ENCODE measurements at regions not wholly inside any gene's neighbourhood (a gene's known extent, or its start where the extent isn't known, plus 50 kb on each side); places are given as distances from the start of the nearest gene placed in this dataset.

DNA sequence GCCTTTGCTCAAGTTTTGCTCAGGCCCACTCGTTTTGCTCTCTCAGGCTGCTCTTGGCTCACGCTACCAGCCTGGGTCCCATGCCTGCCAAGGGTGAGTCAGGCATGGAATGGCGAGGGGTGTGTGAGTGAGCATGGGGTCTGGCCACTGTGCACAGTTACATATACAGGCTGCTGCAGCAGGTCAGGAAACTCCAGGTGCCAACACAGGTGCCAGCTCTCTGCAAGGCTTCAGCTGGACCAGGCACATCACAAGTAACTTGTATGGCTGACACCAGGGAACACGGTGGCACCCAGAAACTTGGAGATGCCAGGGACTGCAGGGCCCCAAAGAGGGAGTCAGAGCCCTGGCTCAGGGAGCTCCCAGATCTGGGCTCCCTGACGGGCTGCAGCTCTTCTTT is 146.8 kb downstream of the BTBD3 start:
- Histone ChIP-seq H3K36me3 (no peaks in the 10 kb centered on the region), H3K4me1 (no peaks in the 10 kb centered on the region), H3K27ac (no peak overlapping the region), H3K4me3 (no peak overlapping the region), H3K27me3 (no peaks in the 10 kb centered on the region), H3K9me3 (peaks cover 0 to 11% (median 4%) of the 10 kb centered on the region in 4 donors)
- WGBS, 2 donors, result 82 to 83% methylated on average over 2 to 5 of the region's 5 CpGs
- no peak for ATAC-seq (ENCODE audit: low FRiP score in 2 of 2)
- peak in 1 of 2 donors; percentile 4 for DNase-seq
- TF ChIP-seq POLR2A (IDR thresholded peaks at IDR 0.05) (no peak), POLR2AphosphoS5 (IDR thresholded peaks at IDR 0.05) (no peak), EP300 (IDR thresholded peaks at IDR 0.05) (no peak)
- TF ChIP-seq, protein P1, sequence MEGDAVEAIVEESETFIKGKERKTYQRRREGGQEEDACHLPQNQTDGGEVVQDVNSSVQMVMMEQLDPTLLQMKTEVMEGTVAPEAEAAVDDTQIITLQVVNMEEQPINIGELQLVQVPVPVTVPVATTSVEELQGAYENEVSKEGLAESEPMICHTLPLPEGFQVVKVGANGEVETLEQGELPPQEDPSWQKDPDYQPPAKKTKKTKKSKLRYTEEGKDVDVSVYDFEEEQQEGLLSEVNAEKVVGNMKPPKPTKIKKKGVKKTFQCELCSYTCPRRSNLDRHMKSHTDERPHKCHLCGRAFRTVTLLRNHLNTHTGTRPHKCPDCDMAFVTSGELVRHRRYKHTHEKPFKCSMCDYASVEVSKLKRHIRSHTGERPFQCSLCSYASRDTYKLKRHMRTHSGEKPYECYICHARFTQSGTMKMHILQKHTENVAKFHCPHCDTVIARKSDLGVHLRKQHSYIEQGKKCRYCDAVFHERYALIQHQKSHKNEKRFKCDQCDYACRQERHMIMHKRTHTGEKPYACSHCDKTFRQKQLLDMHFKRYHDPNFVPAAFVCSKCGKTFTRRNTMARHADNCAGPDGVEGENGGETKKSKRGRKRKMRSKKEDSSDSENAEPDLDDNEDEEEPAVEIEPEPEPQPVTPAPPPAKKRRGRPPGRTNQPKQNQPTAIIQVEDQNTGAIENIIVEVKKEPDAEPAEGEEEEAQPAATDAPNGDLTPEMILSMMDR (IDR thresholded peaks at IDR 0.05), result no peak

DNA sequence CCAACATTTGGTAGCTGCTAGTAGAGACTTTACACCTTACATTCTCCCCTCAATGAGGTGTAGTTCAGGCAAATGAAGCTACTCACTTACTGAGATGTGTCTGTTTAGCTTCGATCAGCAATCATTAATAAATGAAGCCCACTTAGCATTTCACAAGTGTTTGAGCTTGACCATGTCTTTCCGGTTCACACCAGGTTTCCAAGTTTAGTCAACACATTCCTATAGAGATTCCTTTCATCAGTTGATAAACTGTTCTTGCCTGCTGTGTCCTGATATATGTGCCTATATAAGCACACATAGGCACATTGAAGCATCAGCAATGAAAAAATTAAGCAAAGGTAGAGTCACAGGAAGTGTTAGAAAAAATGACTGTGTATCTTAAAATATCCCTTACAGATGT is 150.0 kb downstream of the BTBD3 start:
- DNase-seq (no peak), ATAC-seq (ENCODE audit: low FRiP score in 2 of 2) (no peak)
- no peaks in the 10 kb centered on the region for H3K4me1 ChIP-seq
- H3K27ac ChIP-seq, result no peak overlapping the region
- no peaks in the 10 kb centered on the region for H3K36me3 ChIP-seq
- TF ChIP-seq POLR2A (IDR thresholded peaks at IDR 0.05), result no peak
- TF ChIP-seq, protein P1 (IDR thresholded peaks at IDR 0.05), result no peak
- no peak for TF ChIP-seq POLR2AphosphoS5 (IDR thresholded peaks at IDR 0.05)
- no peak for TF ChIP-seq EP300 (IDR thresholded peaks at IDR 0.05)
- no peak overlapping the region for H3K4me3 ChIP-seq
- WGBS, 2 donors, result 81 to 84% methylated on average over 2 of the region's 2 CpGs
- no peaks in the 10 kb centered on the region for H3K27me3 ChIP-seq
- H3K9me3 ChIP-seq, result peaks cover 0 to 11% (median 2%) of the 10 kb centered on the region in 4 donors

DNA sequence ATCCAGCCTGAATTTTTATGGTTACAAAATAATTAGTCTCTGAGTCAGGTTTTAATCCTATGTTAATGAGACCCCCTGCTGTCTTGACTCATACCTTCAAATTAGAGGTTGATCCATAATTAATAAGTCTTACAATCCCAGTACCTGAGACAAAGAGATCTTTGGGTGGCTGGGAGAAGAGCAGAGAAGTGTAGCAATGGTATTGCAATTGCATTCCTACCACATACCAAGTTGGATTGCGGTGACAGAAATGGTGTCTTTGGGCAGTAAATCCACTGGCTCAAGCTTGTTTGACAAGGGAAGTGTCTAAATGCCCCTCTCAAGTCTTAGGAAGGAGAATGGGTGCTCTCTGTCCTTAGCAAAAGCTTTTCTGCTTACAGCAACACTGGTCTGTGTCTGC is 150.4 kb downstream of the BTBD3 start:
- TF ChIP-seq POLR2AphosphoS5 (IDR thresholded peaks at IDR 0.05) (no peak), POLR2A (IDR thresholded peaks at IDR 0.05) (no peak), EP300 (IDR thresholded peaks at IDR 0.05) (no peak)
- no peaks in the 10 kb centered on the region for H3K4me1 ChIP-seq
- DNase-seq, result no peak
- WGBS, 2 donors, result 76 to 89% methylated on average over 1 of the region's 1 CpG
- H3K4me3 ChIP-seq, result no peak overlapping the region
- no peaks in the 10 kb centered on the region for H3K27me3 ChIP-seq
- no peak for ATAC-seq (ENCODE audit: low FRiP score in 2 of 2)
- H3K36me3 ChIP-seq, result no peaks in the 10 kb centered on the region
- peaks cover 0 to 11% (median 2%) of the 10 kb centered on the region in 4 donors for H3K9me3 ChIP-seq
- H3K27ac ChIP-seq, result no peak overlapping the region

DNA sequence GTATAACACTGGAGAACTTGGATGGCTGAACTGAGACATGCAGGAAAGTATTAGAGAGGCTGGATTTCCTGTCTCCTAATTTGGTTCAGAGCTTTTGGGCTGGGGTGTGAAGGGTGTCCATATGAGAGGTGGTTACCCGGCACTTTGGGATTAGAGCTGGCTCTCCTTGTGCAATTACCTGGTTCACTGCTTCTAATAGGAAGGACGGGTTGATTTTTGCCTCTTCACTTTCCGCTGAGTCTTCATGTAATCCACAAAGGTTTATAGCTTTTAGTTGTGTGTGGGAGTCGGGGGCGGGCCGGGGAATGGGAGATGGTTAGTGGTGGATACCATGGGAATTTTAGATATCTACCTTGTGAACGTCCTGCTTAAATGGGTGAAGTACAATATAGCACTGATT is 151.5 kb downstream of the BTBD3 start:
- no peak for TF ChIP-seq EP300 (IDR thresholded peaks at IDR 0.05)
- no peak for TF ChIP-seq POLR2A (IDR thresholded peaks at IDR 0.05)
- TF ChIP-seq, protein P1 (IDR thresholded peaks at IDR 0.05), result no peak
- TF ChIP-seq POLR2AphosphoS5 (IDR thresholded peaks at IDR 0.05), result no peak
- H3K27me3 ChIP-seq, result no peaks in the 10 kb centered on the region
- H3K4me1 ChIP-seq, result no peaks in the 10 kb centered on the region
- H3K9me3 ChIP-seq, result peaks cover 0 to 11% (median 2%) of the 10 kb centered on the region in 4 donors
- no peak for DNase-seq
- WGBS, 2 donors, result 88 to 90% methylated on average over 7 of the region's 7 CpGs
- no peak overlapping the region for H3K27ac ChIP-seq
- H3K36me3 ChIP-seq, result no peaks in the 10 kb centered on the region
- no peak overlapping the region for H3K4me3 ChIP-seq
- ATAC-seq (ENCODE audit: low FRiP score in 2 of 2), result no peak

DNA sequence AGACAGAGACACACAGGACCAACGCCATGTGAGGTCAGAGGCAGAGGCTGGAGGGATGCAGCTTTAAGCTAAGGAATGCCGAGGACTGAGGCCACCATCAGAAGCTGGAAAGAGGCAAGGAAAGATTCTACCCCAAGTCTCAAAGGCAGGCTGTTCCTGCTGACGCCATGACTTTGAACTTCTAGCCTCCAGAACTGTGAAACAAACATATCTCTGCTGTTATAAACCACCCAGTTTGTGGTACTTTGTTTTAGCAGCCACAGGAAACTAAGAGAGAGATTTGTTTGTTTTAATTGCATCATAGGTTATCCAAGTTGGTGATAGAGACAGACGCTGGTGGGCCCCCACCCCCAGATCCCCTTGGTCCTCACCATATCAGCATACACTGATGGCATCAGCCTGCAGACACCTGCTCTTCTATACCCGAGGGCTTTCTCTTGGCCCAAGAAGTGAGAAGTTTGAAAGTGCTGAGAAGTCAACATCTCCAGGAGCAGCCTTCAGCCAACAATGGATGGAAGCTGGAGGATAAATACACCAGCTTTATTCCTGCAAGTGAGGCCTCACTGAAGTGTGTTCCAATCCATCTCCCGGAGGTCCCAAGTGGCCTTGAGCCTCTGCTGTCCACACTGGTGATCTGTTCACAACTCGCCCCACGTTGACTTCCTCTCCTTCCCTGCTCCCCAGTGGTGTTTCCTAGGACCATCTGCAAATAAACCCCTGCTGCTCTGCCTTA is 154.7 kb downstream of the BTBD3 start:
- Histone ChIP-seq H3K4me1 (no peaks in the 10 kb centered on the region), H3K36me3 (no peaks in the 10 kb centered on the region), H3K27me3 (no peaks in the 10 kb centered on the region), H3K27ac (no peak overlapping the region), H3K4me3 (no peak overlapping the region), H3K9me3 (no peaks in the 10 kb centered on the region)
- DNase-seq, result no peak
- TF ChIP-seq POLR2A (IDR thresholded peaks at IDR 0.05), result no peak
- TF ChIP-seq POLR2AphosphoS5 (IDR thresholded peaks at IDR 0.05), result no peak
- WGBS, 2 donors, result 74 to 78% methylated on average over 8 of the region's 8 CpGs
- ATAC-seq (ENCODE audit: low FRiP score in 2 of 2), result no peak

DNA sequence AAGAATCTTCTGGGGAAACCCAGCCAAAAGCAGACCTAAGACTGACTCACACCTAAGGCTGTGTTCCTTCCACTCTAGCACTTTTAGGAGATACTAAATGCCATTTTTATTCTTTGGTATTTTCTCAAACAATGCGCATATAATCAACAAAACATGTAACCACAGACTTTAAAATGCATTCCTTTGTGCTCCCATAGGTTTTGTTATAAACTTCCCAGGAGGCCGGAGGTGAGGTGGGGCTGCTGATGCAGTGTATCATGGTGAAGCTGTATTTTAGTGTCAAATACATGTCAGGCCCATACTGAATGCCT is 155.2 kb downstream of the BTBD3 start:
- DNase-seq (no peak), ATAC-seq (ENCODE audit: low FRiP score in 2 of 2) (no peak)
- no peak for TF ChIP-seq POLR2A (IDR thresholded peaks at IDR 0.05)
- no peak for TF ChIP-seq POLR2AphosphoS5 (IDR thresholded peaks at IDR 0.05)
- TF ChIP-seq, protein P1 (IDR thresholded peaks at IDR 0.05), result no peak
- no peak for TF ChIP-seq EP300 (IDR thresholded peaks at IDR 0.05)
- Histone ChIP-seq H3K4me1 (no peaks in the 10 kb centered on the region), H3K36me3 (no peaks in the 10 kb centered on the region), H3K4me3 (no peak overlapping the region), H3K27me3 (no peaks in the 10 kb centered on the region), H3K27ac (no peak overlapping the region), H3K9me3 (no peaks in the 10 kb centered on the region)
- 91 to 100% methylated on average over 2 of the region's 2 CpGs for WGBS, 2 donors

Measured in upper lobe of left lung (tissue), 6 donors.